HG03025 (cell line): ENCODE measurements at regions not wholly inside any gene's neighbourhood (a gene's known extent, or its start where the extent isn't known, plus 50 kb on each side); places are given as distances from the start of the nearest gene placed in this dataset.
"Not testable (repeated sequence)": the region's sequence is repeated elsewhere in the genome, so short reads cannot be mapped to it uniquely, and the experiment has no call there.

Source experiments
- ATAC-seq: cut with Tn5 transposase; IDR thresholded peaks from one replicate; pipeline ENCODE4 v1.9.1; 2021; ENCODE audit warnings: mild to moderate bottlenecking, moderate library complexity; ENCODE audit not compliant: unreplicated experiment, low FRiP score

GRCh38 chr1:192517716-192518355, 57.7 kb upstream of the RGS1 start:
- ATAC-seq, result not testable (repeated sequence)

GRCh38 chr1:192518700-192519099, 56.9 kb upstream of the RGS1 start:
- ATAC-seq, result peak; percentile 45

GRCh38 chr1:192521734-192522133, 53.8 kb upstream of the RGS1 start:
- no peak for ATAC-seq

GRCh38 chr1:192522673-192523072, 52.9 kb upstream of the RGS1 start:
- no peak for ATAC-seq

- ATAC-seq, result no peak
Observed at GRCh38 chr1:192524223-192524622, 51.4 kb upstream of the RGS1 start.
